Retinal pigment epithelial cell (primary cell): ENCODE measurements at regions not wholly inside any gene's neighbourhood (a gene's known extent, or its start where the extent isn't known, plus 50 kb on each side); places are given as distances from the start of the nearest gene placed in this dataset.

ENCODE experiments used
- DNase-seq: peaks from one replicate; pipeline ENCODE4 v3.0.0-alpha.2; 2010; ENCODE audit warnings: low read depth
- H3K4me3 ChIP-seq: 2 replicates; pipeline ENCODE4 v1.5.1; 2011; ENCODE audit warnings: mild to moderate bottlenecking, low read length, control low read depth, moderate library complexity
- CTCF ChIP-seq: conservative IDR thresholded peaks from 2 replicates; pipeline ENCODE4 v1.5.1; 2011; ENCODE audit warnings: low read depth, low read length, control low read depth, inconsistent platforms

GRCh38 chr12:30048371-30048770, 264.6 kb upstream of the TMTC1 start:
- no peak overlapping the region for H3K4me3 ChIP-seq
- no peak for TF ChIP-seq CTCF
- DNase-seq, result no peak

- TF ChIP-seq CTCF, result no peak
- peak; percentile 52 for DNase-seq
- no peak overlapping the region for H3K4me3 ChIP-seq
Observed at GRCh38 chr12:30047516-30048254, 263.9 kb upstream of the TMTC1 start.

- no peak overlapping the region for H3K4me3 ChIP-seq
- DNase-seq, result no peak
- TF ChIP-seq CTCF, result no peak
Observed at GRCh38 chr12:30046376-30046775, 262.6 kb upstream of the TMTC1 start.

GRCh38 chr12:30045171-30045570, 261.4 kb upstream of the TMTC1 start:
- no peak for DNase-seq
- no peak for TF ChIP-seq CTCF
- H3K4me3 ChIP-seq, result no peak overlapping the region

- H3K4me3 ChIP-seq, result no peak overlapping the region
- DNase-seq, result no peak
- no peak for TF ChIP-seq CTCF
Observed at GRCh38 chr12:30044206-30044605, 260.5 kb upstream of the TMTC1 start.

- DNase-seq, result no peak
- TF ChIP-seq CTCF, result no peak
- H3K4me3 ChIP-seq, result no peak overlapping the region
Observed at GRCh38 chr12:30043151-30043847, 259.6 kb upstream of the TMTC1 start.

GRCh38 chr12:30041096-30041495, 257.4 kb upstream of the TMTC1 start:
- no peak overlapping the region for H3K4me3 ChIP-seq
- no peak for TF ChIP-seq CTCF
- no peak for DNase-seq
